SK-N-SH treated with all-trans-retinoic acid at 6 μM for 48 hours (cell line): ENCODE measurements at regions not wholly inside any gene's neighbourhood (a gene's known extent, or its start where the extent isn't known, plus 50 kb on each side); places are given as distances from the start of the nearest gene placed in this dataset.

ENCODE experiments used
- ATAC-seq: fragments of 200-7000 bp; cut with Tn5 transposase; 3 replicates; pipeline ENCODE4 v1.9.1; 2020; ENCODE audit warnings: mild to moderate bottlenecking, moderate library complexity
- ARNTL ChIP-seq: fragments of 450-650 bp; formaldehyde crosslinking; IDR thresholded peaks from 2 replicates; pipeline ENCODE4 v1.5.0; 2020; ENCODE audit warnings: low read depth, mild to moderate bottlenecking, moderate library complexity, borderline replicate concordance
- BACH2 ChIP-seq: fragments of 250-450 bp; sonication (Bioruptor Pico); IDR thresholded peaks from 2 replicates; pipeline ENCODE4 v1.9.0; 2021; ENCODE audit warnings: mild to moderate bottlenecking, borderline replicate concordance
- CREB5 ChIP-seq: fragments of 250-450 bp; sonication (Bioruptor Pico); IDR thresholded peaks from 2 replicates; pipeline ENCODE4 v1.5.1; 2020; ENCODE audit warnings: low read depth, mild to moderate bottlenecking, moderate library complexity
- CSDC2 ChIP-seq: fragments of 250-450 bp; sonication (Bioruptor Pico); IDR thresholded peaks from 2 replicates; pipeline ENCODE4 v1.5.0; 2020; ENCODE audit warnings: mild to moderate bottlenecking, moderate library complexity
- CSRNP3 ChIP-seq: fragments of 250-450 bp; sonication (Bioruptor Pico); IDR thresholded peaks from 2 replicates; pipeline ENCODE4 v1.5.1; 2021; ENCODE audit warnings: mild to moderate bottlenecking, moderate library complexity
- ESRRG ChIP-seq: fragments of 250-450 bp; sonication (Bioruptor Pico); IDR thresholded peaks from 2 replicates; pipeline ENCODE4 v1.6.1; 2021; ENCODE audit warnings: mild to moderate bottlenecking
- ISL1 ChIP-seq: fragments of 250-450 bp; sonication (Bioruptor Pico); IDR thresholded peaks from 2 replicates; pipeline ENCODE4 v2.1.2; 2022; ENCODE audit warnings: mild to moderate bottlenecking, moderate library complexity
- OSR1 ChIP-seq: fragments of 250-450 bp; sonication (Bioruptor Pico); IDR thresholded peaks from 2 replicates; pipeline ENCODE4 v1.8.0; 2022; ENCODE audit warnings: moderate library complexity, mild to moderate bottlenecking, inconsistent platforms
- PPARA ChIP-seq: fragments of 250-450 bp; sonication (Bioruptor Pico); IDR thresholded peaks from 2 replicates; pipeline ENCODE4 v1.5.0; 2020; ENCODE audit warnings: mild to moderate bottlenecking, borderline replicate concordance
- RARB ChIP-seq: fragments of 250-450 bp; sonication (Bioruptor Pico); IDR thresholded peaks from 2 replicates; pipeline ENCODE4 v1.8.0; 2021; ENCODE audit warnings: mild to moderate bottlenecking, moderate library complexity
- SNAI2 ChIP-seq: fragments of 250-450 bp; sonication (Bioruptor Pico); IDR thresholded peaks from 2 replicates; pipeline ENCODE4 v1.5.0; 2020; ENCODE audit warnings: mild to moderate bottlenecking, moderate library complexity
- TCF4 ChIP-seq: fragments of 250-450 bp; sonication (Bioruptor Pico); IDR thresholded peaks from 2 replicates; pipeline ENCODE4 v1.8.0; 2021; ENCODE audit warnings: mild to moderate bottlenecking, moderate library complexity, borderline replicate concordance
- TOX ChIP-seq: fragments of 250-450 bp; sonication (Bioruptor Pico); IDR thresholded peaks from 2 replicates; pipeline ENCODE4 v1.8.0; 2021; ENCODE audit warnings: mild to moderate bottlenecking, moderate library complexity, borderline replicate concordance
- ZC3H10 ChIP-seq: fragments of 250-450 bp; sonication (Bioruptor Pico); IDR thresholded peaks from 2 replicates; pipeline ENCODE4 v1.5.1; 2021; ENCODE audit warnings: mild to moderate bottlenecking, moderate library complexity
- ZFP30 ChIP-seq: fragments of 450-650 bp; formaldehyde crosslinking; IDR thresholded peaks from 2 replicates; pipeline ENCODE4 v1.5.0; 2022; ENCODE audit warnings: mild to moderate bottlenecking, moderate library complexity
- ZNF565 ChIP-seq: fragments of 450-650 bp; formaldehyde crosslinking; conservative IDR thresholded peaks from 2 replicates; pipeline ENCODE4 v1.5.0; 2020; ENCODE audit warnings: low read depth, mild to moderate bottlenecking, moderate library complexity
- ZNF70 ChIP-seq: fragments of 450-650 bp; formaldehyde crosslinking; IDR thresholded peaks from 2 replicates; pipeline ENCODE4 v1.5.0; 2020; ENCODE audit warnings: mild to moderate bottlenecking, moderate library complexity
- TF ChIP-seq, protein P1 (sequence below): fragments of 250-450 bp; sonication (Bioruptor Pico); IDR thresholded peaks from 2 replicates; pipeline ENCODE4 v1.8.0; 2020; ENCODE audit warnings: mild to moderate bottlenecking, moderate library complexity, borderline replicate concordance

DNA sequence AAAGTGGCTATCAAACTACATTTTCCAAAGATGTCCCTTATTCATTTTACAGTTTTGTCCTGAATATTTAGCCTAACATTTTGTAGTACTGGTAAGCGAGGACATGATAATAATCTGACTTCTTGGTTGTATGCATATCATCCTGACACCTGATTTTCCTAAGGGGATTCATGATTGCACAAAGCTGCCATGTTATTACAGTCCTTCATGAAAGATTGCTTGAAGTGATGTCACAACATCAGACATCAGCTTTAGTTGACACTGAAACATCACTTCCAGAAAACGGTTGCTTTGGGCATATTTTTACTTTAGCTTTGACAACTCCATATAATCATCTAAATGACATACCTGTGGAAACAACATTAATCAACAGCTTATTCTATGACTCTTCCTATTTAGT lies 188.7 kb upstream of the PABPC4L start:
- no peak for ATAC-seq
- TF ChIP-seq TOX (CRISPR knock-in tag), result no peak
- TF ChIP-seq BACH2 (CRISPR knock-in tag), result no peak
- TF ChIP-seq, all 23 proteins: peak for 0

DNA sequence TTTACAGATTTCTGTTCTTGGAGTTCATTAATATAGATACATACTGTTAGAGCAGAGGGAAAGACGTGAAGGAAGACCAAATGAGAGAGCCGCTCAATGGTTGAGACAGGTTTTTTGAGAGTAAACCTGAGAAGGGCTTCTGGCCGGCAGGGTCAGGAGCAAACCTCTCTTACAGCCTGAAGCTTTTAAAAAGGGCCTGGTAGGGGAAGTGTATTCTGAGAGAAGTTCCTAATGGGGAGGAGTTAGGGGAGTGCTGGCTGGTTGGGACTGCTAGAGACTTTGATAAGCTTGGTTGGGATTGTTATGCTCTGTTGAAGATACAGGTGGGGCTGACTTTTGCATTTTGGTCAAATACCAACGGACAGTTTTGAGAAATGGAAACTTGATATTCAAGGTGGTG lies 186.8 kb upstream of the PABPC4L start:
- TF ChIP-seq ISL1 (CRISPR knock-in tag) (no peak), RARB (CRISPR knock-in tag) (no peak), TCF4 (CRISPR knock-in tag) (no peak), CREB5 (CRISPR knock-in tag) (no peak), CSDC2 (no peak), CSRNP3 (CRISPR knock-in tag) (no peak)
- ATAC-seq, result no peak

GRCh38 chr4:134382478-134383227 lies 181.1 kb upstream of the PABPC4L start:
- TF ChIP-seq CSDC2 (no peak), OSR1 (CRISPR knock-in tag) (no peak), TOX (CRISPR knock-in tag) (peak; percentile 95), ZC3H10 (CRISPR knock-in tag) (peak; percentile 85; the same call in 1 of the 2 replicates), RARB (CRISPR knock-in tag) (0 out of 2 replicates have a peak, but pooled peaks have one; percentile 72)
- TF ChIP-seq, protein P1, sequence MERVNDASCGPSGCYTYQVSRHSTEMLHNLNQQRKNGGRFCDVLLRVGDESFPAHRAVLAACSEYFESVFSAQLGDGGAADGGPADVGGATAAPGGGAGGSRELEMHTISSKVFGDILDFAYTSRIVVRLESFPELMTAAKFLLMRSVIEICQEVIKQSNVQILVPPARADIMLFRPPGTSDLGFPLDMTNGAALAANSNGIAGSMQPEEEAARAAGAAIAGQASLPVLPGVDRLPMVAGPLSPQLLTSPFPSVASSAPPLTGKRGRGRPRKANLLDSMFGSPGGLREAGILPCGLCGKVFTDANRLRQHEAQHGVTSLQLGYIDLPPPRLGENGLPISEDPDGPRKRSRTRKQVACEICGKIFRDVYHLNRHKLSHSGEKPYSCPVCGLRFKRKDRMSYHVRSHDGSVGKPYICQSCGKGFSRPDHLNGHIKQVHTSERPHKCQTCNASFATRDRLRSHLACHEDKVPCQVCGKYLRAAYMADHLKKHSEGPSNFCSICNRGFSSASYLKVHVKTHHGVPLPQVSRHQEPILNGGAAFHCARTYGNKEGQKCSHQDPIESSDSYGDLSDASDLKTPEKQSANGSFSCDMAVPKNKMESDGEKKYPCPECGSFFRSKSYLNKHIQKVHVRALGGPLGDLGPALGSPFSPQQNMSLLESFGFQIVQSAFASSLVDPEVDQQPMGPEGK (CRISPR knock-in tag), result peak; percentile 67; the same call in 1 of the 2 replicates
- peak; percentile 83 for ATAC-seq

DNA sequence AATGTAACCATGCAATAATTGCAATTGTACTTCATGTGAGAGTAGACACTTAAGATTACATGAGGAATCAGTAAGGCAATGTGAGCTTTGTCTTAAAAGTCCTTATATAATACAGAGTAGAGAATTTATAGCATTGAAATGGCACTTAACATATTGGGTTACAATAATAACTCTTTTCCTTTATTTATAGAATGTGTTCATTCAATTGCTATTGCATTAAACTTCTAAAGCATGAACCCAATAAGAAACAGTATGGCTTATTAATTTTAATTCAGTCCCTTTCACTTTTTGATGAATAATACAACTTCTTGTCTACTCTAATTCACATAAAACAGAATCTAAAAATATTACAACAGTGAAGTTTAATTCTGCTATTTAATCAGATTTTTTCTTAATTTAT lies 174.2 kb upstream of the PABPC4L start:
- ATAC-seq, result no peak
- TF ChIP-seq ZNF565 (CRISPR knock-in tag) (no peak), ZC3H10 (CRISPR knock-in tag) (peak; percentile 92), ARNTL (CRISPR knock-in tag) (no peak), BACH2 (CRISPR knock-in tag) (no peak), CSRNP3 (CRISPR knock-in tag) (no peak), TOX (CRISPR knock-in tag) (peak; percentile 61), ESRRG (CRISPR knock-in tag) (no peak), PPARA (CRISPR knock-in tag) (no peak), ZFP30 (CRISPR knock-in tag) (no peak)
- TF ChIP-seq, protein P1 (CRISPR knock-in tag), result no peak; the same call in 1 of the 2 replicates
- TF ChIP-seq, all 23 proteins: peak for 2

DNA sequence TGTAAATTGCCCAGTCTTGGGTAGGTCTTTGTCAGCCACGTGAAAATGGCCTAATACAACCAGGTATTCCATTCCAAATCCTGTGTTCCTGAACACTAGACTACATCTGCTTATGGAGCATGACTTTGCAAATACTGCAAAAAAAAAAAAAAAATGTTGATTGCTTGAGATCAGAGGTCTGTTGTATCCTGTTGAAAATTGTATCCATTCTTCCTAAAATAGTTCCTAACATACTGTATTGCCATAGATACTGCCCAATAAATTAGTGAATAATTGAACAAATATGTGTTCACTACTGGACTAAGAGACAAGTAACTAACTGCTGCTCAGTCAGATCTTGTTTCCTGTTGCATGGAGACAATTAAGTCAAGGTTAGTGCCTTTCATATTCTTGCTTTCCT lies 164.3 kb upstream of the PABPC4L start:
- ATAC-seq, result peak; percentile 85
- TF ChIP-seq ZNF70 (CRISPR knock-in tag), result no peak
- no peak for TF ChIP-seq CSDC2
- no peak for TF ChIP-seq ZNF565 (CRISPR knock-in tag)
- no peak for TF ChIP-seq TCF4 (CRISPR knock-in tag)
- TF ChIP-seq, protein P1 (CRISPR knock-in tag), result no peak
- TF ChIP-seq ZC3H10 (CRISPR knock-in tag), result no peak
- TF ChIP-seq ARNTL (CRISPR knock-in tag), result no peak
- no peak for TF ChIP-seq OSR1 (CRISPR knock-in tag)
- no peak for TF ChIP-seq TOX (CRISPR knock-in tag)
- TF ChIP-seq CREB5 (CRISPR knock-in tag), result no peak
- no peak for TF ChIP-seq RARB (CRISPR knock-in tag)
- no peak for TF ChIP-seq SNAI2 (CRISPR knock-in tag)
